ENCODE measurements at regions not wholly inside any gene's neighbourhood (a gene's known extent, or its start where the extent isn't known, plus 50 kb on each side); places are given as distances from the start of the nearest gene placed in this dataset.

DNA sequence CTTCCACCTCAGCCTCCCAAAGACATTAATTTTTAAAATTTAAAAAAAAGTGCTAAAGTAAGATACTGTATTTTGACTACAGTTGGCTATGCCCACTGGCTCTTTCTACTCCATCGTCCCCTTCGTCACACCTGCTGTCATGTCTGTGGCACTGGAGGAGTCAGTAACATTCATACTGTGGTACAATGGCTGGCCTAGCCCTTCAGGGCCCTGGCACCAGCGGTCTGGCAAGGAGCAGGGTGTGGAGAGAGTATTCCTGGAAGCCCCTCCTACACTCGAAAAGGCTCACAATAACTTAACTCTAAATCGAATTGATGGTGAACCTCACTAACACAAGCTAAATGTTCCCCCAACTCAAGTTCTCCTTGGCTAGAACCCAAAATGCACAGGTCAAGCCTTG, 89.7 kb upstream of the RASGRF1 start:
- no peak for DNase-seq (ENCODE audit: low spot score, unreplicated experiment)
- H3K27me3 Mint-ChIP-seq = peaks cover 20% of the 10 kb centered on the region
- H3K27ac Mint-ChIP-seq = peak overlapping the region; percentile 73
- H3K36me3 Mint-ChIP-seq (ENCODE audit: insufficient read depth) = no peaks in the 10 kb centered on the region
- H3K9me3 Mint-ChIP-seq (ENCODE audit: low read depth) = no peaks in the 10 kb centered on the region
- TF ChIP-seq, protein P1, sequence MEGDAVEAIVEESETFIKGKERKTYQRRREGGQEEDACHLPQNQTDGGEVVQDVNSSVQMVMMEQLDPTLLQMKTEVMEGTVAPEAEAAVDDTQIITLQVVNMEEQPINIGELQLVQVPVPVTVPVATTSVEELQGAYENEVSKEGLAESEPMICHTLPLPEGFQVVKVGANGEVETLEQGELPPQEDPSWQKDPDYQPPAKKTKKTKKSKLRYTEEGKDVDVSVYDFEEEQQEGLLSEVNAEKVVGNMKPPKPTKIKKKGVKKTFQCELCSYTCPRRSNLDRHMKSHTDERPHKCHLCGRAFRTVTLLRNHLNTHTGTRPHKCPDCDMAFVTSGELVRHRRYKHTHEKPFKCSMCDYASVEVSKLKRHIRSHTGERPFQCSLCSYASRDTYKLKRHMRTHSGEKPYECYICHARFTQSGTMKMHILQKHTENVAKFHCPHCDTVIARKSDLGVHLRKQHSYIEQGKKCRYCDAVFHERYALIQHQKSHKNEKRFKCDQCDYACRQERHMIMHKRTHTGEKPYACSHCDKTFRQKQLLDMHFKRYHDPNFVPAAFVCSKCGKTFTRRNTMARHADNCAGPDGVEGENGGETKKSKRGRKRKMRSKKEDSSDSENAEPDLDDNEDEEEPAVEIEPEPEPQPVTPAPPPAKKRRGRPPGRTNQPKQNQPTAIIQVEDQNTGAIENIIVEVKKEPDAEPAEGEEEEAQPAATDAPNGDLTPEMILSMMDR (IDR thresholded peaks at IDR 0.05; ENCODE audit: unreplicated experiment) = no peak
- peaks cover 1% of the 10 kb centered on the region for H3K4me1 Mint-ChIP-seq (ENCODE audit: low read depth)
- no peak overlapping the region for H3K4me3 Mint-ChIP-seq (ENCODE audit: low read depth)

DNA sequence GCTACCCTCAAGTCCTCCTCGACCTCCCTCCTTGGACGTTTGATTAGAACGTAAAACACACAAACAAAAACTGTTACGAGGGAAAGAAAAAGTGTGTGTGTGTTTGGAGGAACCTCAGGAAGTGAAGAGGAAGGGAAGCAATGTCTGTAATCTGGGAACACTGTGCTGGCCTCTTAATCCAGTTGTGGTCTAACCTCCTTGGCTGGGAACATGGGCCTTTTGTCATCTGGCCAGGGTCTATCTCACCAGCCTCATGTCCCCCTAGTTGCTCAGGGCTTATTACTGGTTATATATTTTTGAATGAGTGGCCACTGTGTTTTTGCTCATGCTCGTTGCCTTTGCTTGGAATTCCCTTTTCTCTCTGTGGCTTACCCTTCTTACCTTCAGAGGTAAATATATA, 89.0 kb upstream of the RASGRF1 start:
- H3K9me3 Mint-ChIP-seq (ENCODE audit: low read depth) = no peaks in the 10 kb centered on the region
- H3K4me1 Mint-ChIP-seq (ENCODE audit: low read depth) = peaks cover 1% of the 10 kb centered on the region
- H3K4me3 Mint-ChIP-seq (ENCODE audit: low read depth) = no peak overlapping the region
- H3K27ac Mint-ChIP-seq = no peak overlapping the region
- TF ChIP-seq, protein P1 (IDR thresholded peaks at IDR 0.05; ENCODE audit: unreplicated experiment) = no peak
- peaks cover 20% of the 10 kb centered on the region for H3K27me3 Mint-ChIP-seq
- no peak for DNase-seq (ENCODE audit: low spot score, unreplicated experiment)
- no peaks in the 10 kb centered on the region for H3K36me3 Mint-ChIP-seq (ENCODE audit: insufficient read depth)

DNA sequence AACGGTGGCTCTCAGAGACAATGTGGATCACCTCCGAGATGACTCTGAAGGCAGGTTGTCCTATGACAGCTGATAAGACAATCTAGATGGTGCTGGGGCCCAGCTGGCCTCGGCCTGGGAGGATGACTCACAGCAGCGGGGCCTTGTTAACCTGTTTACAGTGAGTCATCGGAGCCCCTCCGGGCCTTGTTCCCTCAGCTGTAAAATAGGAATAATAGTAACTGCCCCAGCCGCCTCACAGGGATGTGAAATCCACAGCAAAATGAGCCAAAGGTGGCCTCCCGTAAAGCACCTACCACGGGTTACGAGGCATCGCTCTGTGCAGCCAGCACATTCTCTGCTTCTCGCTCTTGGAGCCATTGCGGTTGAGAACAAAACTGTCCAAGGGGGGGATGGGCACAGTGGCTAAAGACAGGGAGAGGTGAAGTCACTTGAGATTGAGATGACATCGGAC, 88.6 kb upstream of the RASGRF1 start:
- peak overlapping the region; percentile 19 for H3K27ac Mint-ChIP-seq
- TF ChIP-seq, protein P1 (IDR thresholded peaks at IDR 0.05; ENCODE audit: unreplicated experiment) = no peak
- H3K36me3 Mint-ChIP-seq (ENCODE audit: insufficient read depth) = no peaks in the 10 kb centered on the region
- no peak overlapping the region for H3K4me3 Mint-ChIP-seq (ENCODE audit: low read depth)
- no peaks in the 10 kb centered on the region for H3K9me3 Mint-ChIP-seq (ENCODE audit: low read depth)
- H3K4me1 Mint-ChIP-seq (ENCODE audit: low read depth) = peaks cover 1% of the 10 kb centered on the region
- no peak for DNase-seq (ENCODE audit: low spot score, unreplicated experiment)
- H3K27me3 Mint-ChIP-seq = peaks cover 20% of the 10 kb centered on the region

DNA sequence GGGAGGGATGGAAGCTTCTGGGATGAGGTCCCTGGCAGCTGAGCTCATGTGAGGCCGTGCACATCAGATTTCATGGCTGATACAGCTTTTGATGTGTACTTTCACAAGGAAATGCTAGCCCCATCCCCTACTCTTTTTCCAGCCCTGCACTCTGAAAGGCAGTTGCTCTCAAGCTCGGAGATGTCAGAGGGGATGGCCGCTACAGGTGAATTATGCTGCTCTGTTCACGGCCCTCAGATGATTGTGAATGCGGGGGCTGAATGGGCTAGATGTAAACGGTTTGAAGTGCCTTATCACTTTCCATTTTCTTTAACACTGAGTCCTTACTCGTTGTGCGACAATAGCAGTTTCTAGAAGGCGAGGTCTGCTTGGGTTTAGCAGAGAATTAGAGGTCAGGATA, 88.0 kb upstream of the RASGRF1 start:
- no peaks in the 10 kb centered on the region for H3K36me3 Mint-ChIP-seq (ENCODE audit: insufficient read depth)
- peaks cover 20% of the 10 kb centered on the region for H3K27me3 Mint-ChIP-seq
- H3K9me3 Mint-ChIP-seq (ENCODE audit: low read depth) = no peaks in the 10 kb centered on the region
- no peak overlapping the region for H3K4me3 Mint-ChIP-seq (ENCODE audit: low read depth)
- TF ChIP-seq, protein P1 (IDR thresholded peaks at IDR 0.05; ENCODE audit: unreplicated experiment) = no peak
- peak overlapping the region; percentile 19 for H3K27ac Mint-ChIP-seq
- H3K4me1 Mint-ChIP-seq (ENCODE audit: low read depth) = peaks cover 1% of the 10 kb centered on the region
- no peak for DNase-seq (ENCODE audit: low spot score, unreplicated experiment)

DNA sequence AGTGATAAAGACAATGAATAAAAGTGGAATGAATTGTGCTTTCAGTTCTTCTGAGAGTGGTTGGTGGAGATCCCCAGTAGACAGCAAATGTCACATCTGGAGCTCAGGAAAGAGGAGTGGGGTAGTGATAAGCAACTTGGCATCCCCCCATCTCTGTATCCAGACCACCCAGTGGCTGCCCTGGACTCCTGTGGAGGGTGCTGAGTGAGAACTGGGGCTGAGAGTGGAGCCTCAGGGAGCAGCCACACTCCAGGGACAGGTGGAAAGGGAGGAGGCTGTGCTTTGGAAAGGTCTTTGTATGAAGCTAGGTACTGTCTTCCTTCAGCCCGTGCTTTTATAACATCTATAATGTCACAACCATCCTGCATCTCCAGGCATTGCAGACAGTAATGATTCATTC, 85.6 kb upstream of the RASGRF1 start:
- Mint-ChIP-seq H3K4me3 (ENCODE audit: low read depth) (no peak overlapping the region), H3K9me3 (ENCODE audit: low read depth) (no peaks in the 10 kb centered on the region), H3K36me3 (ENCODE audit: insufficient read depth) (no peaks in the 10 kb centered on the region), H3K27me3 (peaks cover 24% of the 10 kb centered on the region), H3K4me1 (ENCODE audit: low read depth) (peaks cover 9% of the 10 kb centered on the region), H3K27ac (no peak overlapping the region)
- TF ChIP-seq, protein P1 (IDR thresholded peaks at IDR 0.05; ENCODE audit: unreplicated experiment) = no peak
- DNase-seq (ENCODE audit: low spot score, unreplicated experiment) = no peak

Measured in progenitor cell of endocrine pancreas (in vitro differentiated cells).